Endothelial cell of umbilical vein (primary cell): ENCODE measurements at regions not wholly inside any gene's neighbourhood (a gene's known extent, or its start where the extent isn't known, plus 50 kb on each side); places are given as distances from the start of the nearest gene placed in this dataset.

Experiments used
- BruUV-seq: library from RNA; stranded (reverse); fragments of 400-500 nt; replicated peaks from 2 replicates; lab custom pipeline; 2021; lab: Mats Ljungman, UMichigan
- CTCF ChIA-PET: fragments of 300-600, 350-600 bp; sonication (Branson Sonifier 250); formaldehyde crosslinking; loops from one replicate; lab custom pipeline; 2021; ENCODE audit warnings: antibody characterized with exemption, inconsistent platforms; lab: Charles Lee
- POLR2A ChIA-PET: fragments of 300-600, 350-600 bp; sonication (Branson Sonifier 250); formaldehyde crosslinking; loops from one replicate; lab custom pipeline; 2021; ENCODE audit warnings: antibody characterized with exemption, inconsistent platforms; lab: Charles Lee
- DNase-seq: peaks from one replicate; pipeline ENCODE4 v3.0.0-alpha.2; 2011; ENCODE audit warnings: low read depth, low spot score
- FAIRE-seq: peaks from 2 replicates; lab custom pipeline; 2011; peaks lifted over from hg19 to GRCh38; lab: Jason Lieb, UNC
- H2AFZ ChIP-seq: 2 replicates; pipeline ENCODE4 v1.6.0; 2012; ENCODE audit warnings: low read depth, low read length, control low read depth, inconsistent platforms
- H3K27ac ChIP-seq: 2 replicates; pipeline ENCODE4 v1.5.1; 2011; ENCODE audit warnings: low read depth, mild to moderate bottlenecking, control low read depth, low read length, moderate library complexity; ENCODE audit not compliant: insufficient read depth
- H3K27me3 ChIP-seq, 2 experiments: 2 replicates each; pipeline versions ENCODE4 v1.6.0 to v1.6.1; 2011; ENCODE audit warnings: low read length in 2 of 2, mixed read lengths in 1 of 2; ENCODE audit not compliant: control insufficient read depth in 2 of 2, insufficient read depth in 2 of 2
- H3K36me3 ChIP-seq, 2 experiments: 2 replicates in 1 of 2; 3 replicates in 1 of 2; pipeline ENCODE4 v1.5.1; 2011; ENCODE audit warnings: low read length in 2 of 2, mild to moderate bottlenecking in 1 of 2, moderate library complexity in 1 of 2; ENCODE audit not compliant: control insufficient read depth in 2 of 2, insufficient read depth in 2 of 2; ENCODE audit errors: extremely low read depth in 1 of 2
- H3K4me1 ChIP-seq: 3 replicates; pipeline ENCODE4 v1.5.1; 2011; ENCODE audit warnings: mild to moderate bottlenecking, low read length; ENCODE audit not compliant: control insufficient read depth, insufficient read depth; ENCODE audit errors: extremely low read depth
- H3K4me2 ChIP-seq: 2 replicates; pipeline ENCODE4 v1.6.1; 2011; ENCODE audit warnings: low read length, control low read depth, mixed read lengths; ENCODE audit not compliant: insufficient read depth
- H3K4me3 ChIP-seq, 3 experiments: fragments of 200-600 bp in 1 of 3; sonication (generic), shearing (Covaris generic) in 1 of 3; replicated peaks in 1 of 3; 2 replicates each; pipeline ENCODE4 v1.5.1; 2011 to 2016; ENCODE audit warnings: control low read depth in 3 of 3, low read length in 3 of 3, mild to moderate bottlenecking in 2 of 3, inconsistent platforms in 1 of 3, low read depth in 1 of 3, moderate library complexity in 1 of 3; ENCODE audit not compliant: insufficient read depth in 1 of 3
- H3K79me2 ChIP-seq: 2 replicates; pipeline ENCODE4 v1.6.0; 2012; ENCODE audit warnings: low read length, inconsistent platforms; ENCODE audit not compliant: control insufficient read depth, insufficient read depth
- H3K9ac ChIP-seq: replicated peaks from 2 replicates; pipeline ENCODE3; 2011; ENCODE audit warnings: low read length, control low read depth; ENCODE audit not compliant: insufficient read depth; ENCODE audit errors: extremely low read depth
- H3K9me1 ChIP-seq: replicated peaks from 3 replicates; pipeline ENCODE4 v1.6.0; 2011; ENCODE audit warnings: mild to moderate bottlenecking, low read length; ENCODE audit not compliant: control insufficient read depth, insufficient read depth; ENCODE audit errors: extremely low read depth
- H3K9me3 ChIP-seq: replicated peaks from 2 replicates; pipeline ENCODE4 v1.5.1; 2012; ENCODE audit warnings: low read length, inconsistent platforms; ENCODE audit not compliant: control insufficient read depth, insufficient read depth
- H4K20me1 ChIP-seq: replicated peaks from 2 replicates; pipeline ENCODE3; 2011; ENCODE audit warnings: mild to moderate bottlenecking, low read length; ENCODE audit not compliant: control insufficient read depth, insufficient read depth; ENCODE audit errors: extremely low read depth
- CTCF ChIP-seq, 2 donors: IDR thresholded peaks; 1 replicate in 1 of 2; 2 replicates in 1 of 2; pipeline ENCODE4 v1.5.1; 2011; ENCODE audit warnings: low read length in 2 of 2, mild to moderate bottlenecking in 2 of 2, moderate library complexity in 2 of 2, control low read depth in 1 of 2, inconsistent platforms in 1 of 2, low read depth in 1 of 2; ENCODE audit not compliant: insufficient read depth in 1 of 2; ENCODE audit errors: extremely low read depth in 1 of 2
- EZH2 ChIP-seq: IDR thresholded peaks from 2 replicates; pipeline ENCODE4 v1.6.1; 2012; ENCODE audit warnings: borderline replicate concordance, low read depth, mild to moderate bottlenecking, moderate library complexity, low read length, inconsistent platforms; ENCODE audit not compliant: severe bottlenecking
- GATA2 ChIP-seq: IDR thresholded peaks from 2 replicates; pipeline ENCODE4 v1.7.0; 2011; ENCODE audit warnings: low read depth, mild to moderate bottlenecking, moderate library complexity, mixed read lengths, low read length; ENCODE audit not compliant: insufficient read length, insufficient read depth
- JUN ChIP-seq: IDR thresholded peaks from 2 replicates; pipeline ENCODE4 v1.6.1; 2011; ENCODE audit warnings: borderline replicate concordance, low read depth; ENCODE audit not compliant: insufficient read length, insufficient read depth
- MAX ChIP-seq: IDR thresholded peaks from 2 replicates; pipeline ENCODE4 v1.6.1; 2011; ENCODE audit not compliant: insufficient read depth, insufficient read length
- MYC ChIP-seq: IDR thresholded peaks from one replicate; pipeline ENCODE4 v1.6.1; 2011; ENCODE audit warnings: mild to moderate bottlenecking, low read depth, low read length
- POLR2A ChIP-seq: IDR thresholded peaks from 2 replicates; pipeline ENCODE4 v1.6.1; 2012; ENCODE audit warnings: low read depth, mild to moderate bottlenecking, control low read depth, low read length
- POLR2AphosphoS5 ChIP-seq: IDR thresholded peaks from 2 replicates; pipeline ENCODE4 v1.6.1; 2012; ENCODE audit warnings: low read depth, mild to moderate bottlenecking, control low read depth, low read length, moderate library complexity; ENCODE audit not compliant: insufficient read depth
- dilution Hi-C: fragments of 300-500 bp; cut with MboI; formaldehyde crosslinking; loops from one replicate; pipeline ENCODE4 v1.15.0; 2019; ENCODE audit warnings: low sequenced_read_pairs; ENCODE audit not compliant: extremely low pct_ligation_motif_present
- intact Hi-C: fragments of 100-400 bp; cut with micrococcal nuclease; formaldehyde crosslinking; loops from one replicate; pipeline ENCODE4 v1.10.0; 2022

GRCh38 chr13:44305286-44305685 lies 68.3 kb upstream of the SERP2 start:
- H3K4me3 ChIP-seq = no peak overlapping the region
- TF ChIP-seq POLR2A = no peak
- TF ChIP-seq MAX = no peak
- no peak for TF ChIP-seq EZH2
- TF ChIP-seq JUN = no peak
- no peak for TF ChIP-seq MYC
- no peak for TF ChIP-seq CTCF (IDR thresholded peaks at IDR 0.05; ENCODE audit: extremely low read depth in 1 of 2, insufficient read depth in 1 of 2, low read depth in 1 of 2, low read length in 2 of 2)
- no peak for TF ChIP-seq POLR2AphosphoS5
- TF ChIP-seq GATA2 = no peak
- no peaks in the 10 kb centered on the region for H3K9me3 ChIP-seq
- intact Hi-C loops = loop anchor here (5.0 kb wide), 1 partner anchor 272 kb away; the partner anchor contains the start of gene TSC22D1
- no peaks in the 10 kb centered on the region for H3K9me1 ChIP-seq
- no peaks in the 10 kb centered on the region for H4K20me1 ChIP-seq
- H2AFZ ChIP-seq = no peak overlapping the region
- BruUV-seq = no TSS peak
- ChIA-PET POLR2A (no interaction called here), CTCF (interaction anchor here (1.8 to 2.7 kb wide), 3 partner anchors 62 to 132 kb away, joined by 7 to 16 read pairs (median 10); no protein-coding TSS in a partner anchor)
- peak overlapping the region; percentile 100 for H3K27ac ChIP-seq
- FAIRE-seq = no peak
- no peaks in the 10 kb centered on the region for H3K27me3 ChIP-seq
- H3K79me2 ChIP-seq = no peaks in the 10 kb centered on the region
- DNase-seq = no peak
- H3K36me3 ChIP-seq = no peaks in the 10 kb centered on the region
- H3K4me2 ChIP-seq = no peak overlapping the region
- H3K4me1 ChIP-seq = peaks cover 30% of the 10 kb centered on the region
- dilution Hi-C loops = no loop called here
- no peak overlapping the region for H3K9ac ChIP-seq
